Activated CD8-positive, alpha-beta memory T cell treated with anti-CD3 and anti-CD28 coated beads, Interleukin-2, amount 50 U/mL, for 1 hour (primary cell): ENCODE measurements at regions not wholly inside any gene's neighbourhood (a gene's known extent, or its start where the extent isn't known, plus 50 kb on each side); places are given as distances from the start of the nearest gene placed in this dataset.
A peak's percentile ranks its signal among the peaks of the same experiment; 100 is the strongest.
"Not testable (repeated sequence)": the region's sequence is repeated elsewhere in the genome, so short reads cannot be mapped to it uniquely, and the experiment has no call there.

Experiments used
- DNase-seq: peaks from one replicate; pipeline ENCODE4 v3.0.0-alpha.2; 2020; ENCODE audit errors: extremely low read depth

GRCh38 chr5:36739751-36740221, 133.4 kb downstream of the SLC1A3 start:
- peak; percentile 11 for DNase-seq

GRCh38 chr5:36740259-36740898, 134.0 kb downstream of the SLC1A3 start:
- DNase-seq: no peak

DNA sequence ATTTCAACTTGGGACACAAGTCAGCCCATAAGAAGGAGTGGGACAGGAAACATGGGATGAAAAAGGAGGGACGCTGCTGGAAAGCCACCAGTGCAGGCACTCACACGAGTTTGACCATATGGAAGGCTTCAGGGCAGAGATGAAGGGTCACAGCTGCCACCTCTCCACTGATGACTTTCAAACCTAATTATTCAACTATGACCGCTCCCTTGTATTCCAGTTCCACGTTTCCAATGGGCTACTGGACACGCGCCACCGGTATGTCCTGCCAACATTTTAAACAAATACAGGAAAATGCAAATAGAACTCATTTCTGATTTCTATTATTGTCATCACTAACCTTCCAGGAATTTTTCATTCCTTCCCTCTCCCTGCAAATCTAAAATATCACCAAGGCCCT, 134.7 kb downstream of the SLC1A3 start:
- DNase-seq: no peak

DNA sequence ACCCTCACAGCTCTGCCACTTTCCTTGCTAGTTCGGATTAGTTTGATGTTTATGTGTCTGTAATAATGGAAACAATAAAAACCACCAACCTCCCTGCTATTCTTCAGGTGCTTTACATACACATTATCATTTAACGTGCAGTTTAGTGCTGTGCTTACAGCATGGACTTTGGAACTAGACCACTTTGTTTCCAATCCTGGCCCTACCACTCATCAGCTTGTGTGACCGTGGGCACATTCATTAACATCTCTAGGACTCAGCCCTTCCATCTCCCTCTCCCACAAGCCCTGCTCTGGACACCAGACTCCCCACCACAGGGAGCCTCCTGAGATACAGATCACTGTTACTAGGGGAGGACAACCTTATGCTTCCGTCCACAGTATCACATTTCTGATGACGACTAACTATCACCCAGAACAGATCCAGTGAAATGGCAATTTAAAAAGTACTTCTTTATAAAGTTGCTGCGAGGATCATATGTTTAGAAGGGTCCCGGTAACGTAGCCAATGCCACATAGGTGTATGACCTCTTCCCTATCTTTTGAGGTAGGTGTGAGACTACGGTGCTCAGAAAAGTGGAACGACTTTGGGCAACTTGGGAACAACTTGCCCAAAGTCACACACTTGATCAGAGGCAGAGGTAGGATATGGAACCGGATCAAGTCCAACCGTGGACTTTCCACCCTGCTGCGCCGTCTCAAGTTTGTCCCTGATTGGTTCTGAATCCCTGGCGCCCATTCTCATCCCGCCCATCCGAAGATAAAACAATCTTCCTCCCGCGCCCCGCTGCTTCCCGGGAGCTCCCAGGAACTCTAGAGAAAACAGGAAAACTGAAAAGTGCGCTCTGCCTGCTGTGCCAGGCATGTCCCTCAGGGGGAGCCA, 132.4 kb upstream of the NIPBL start:
- DNase-seq: no peak

- DNase-seq: no peak
These were observed 131.6 kb upstream of the NIPBL start for GRCh38 chr5:36744773-36745589.

- not testable (repeated sequence) for DNase-seq
These were observed 128.8 kb upstream of the NIPBL start for GRCh38 chr5:36747794-36748193.

DNA sequence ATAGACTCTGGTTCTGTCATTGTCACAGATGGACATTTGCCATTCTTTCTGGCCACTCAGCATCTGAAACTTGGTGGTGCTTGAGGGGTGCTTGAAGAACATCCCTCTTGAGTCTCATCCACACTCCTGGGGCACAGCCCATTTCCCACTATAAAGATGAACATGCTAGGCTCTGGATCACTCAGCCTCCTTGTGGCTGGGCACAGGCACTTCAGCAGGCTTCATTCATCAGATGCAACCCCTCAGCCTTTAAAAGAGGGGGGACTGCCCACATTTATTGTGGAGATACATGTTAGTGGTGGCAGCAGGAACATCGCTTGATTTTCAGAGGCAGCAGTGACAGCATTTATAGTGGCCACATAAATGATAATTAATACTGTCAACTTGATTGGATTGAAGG, 124.7 kb upstream of the NIPBL start:
- DNase-seq: no peak

GRCh38 chr5:36755342-36755741, 121.2 kb upstream of the NIPBL start:
- no peak for DNase-seq

DNA sequence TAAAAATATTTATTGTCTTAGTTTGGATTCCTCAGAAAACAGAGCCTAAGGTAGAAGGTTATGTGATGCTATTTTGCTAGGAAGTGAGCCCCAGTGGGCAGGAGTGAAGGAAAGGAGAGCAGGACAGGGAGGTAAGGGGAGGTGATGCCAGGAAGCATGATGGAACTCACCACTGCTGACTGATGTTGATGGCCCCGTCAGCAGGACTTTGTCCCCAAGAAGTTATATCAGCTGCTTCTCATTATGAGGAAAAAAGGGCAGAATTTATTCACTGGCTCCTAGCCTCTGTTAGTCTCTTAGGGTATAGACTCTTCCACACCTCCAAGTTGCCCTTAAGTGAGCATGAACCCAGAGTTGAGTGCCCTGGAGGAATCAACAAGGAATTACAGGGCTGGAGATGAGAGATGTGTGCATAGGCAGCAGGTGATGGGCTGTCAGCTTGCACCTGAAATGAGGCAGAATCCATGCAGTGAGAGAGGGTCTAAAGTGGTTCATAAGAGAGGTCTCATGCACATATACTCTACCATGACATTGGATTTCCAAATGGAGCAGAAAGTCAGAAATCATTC, 120.6 kb upstream of the NIPBL start:
- DNase-seq: no peak

GRCh38 chr5:36756848-36757247, 119.7 kb upstream of the NIPBL start:
- DNase-seq: no peak

DNA sequence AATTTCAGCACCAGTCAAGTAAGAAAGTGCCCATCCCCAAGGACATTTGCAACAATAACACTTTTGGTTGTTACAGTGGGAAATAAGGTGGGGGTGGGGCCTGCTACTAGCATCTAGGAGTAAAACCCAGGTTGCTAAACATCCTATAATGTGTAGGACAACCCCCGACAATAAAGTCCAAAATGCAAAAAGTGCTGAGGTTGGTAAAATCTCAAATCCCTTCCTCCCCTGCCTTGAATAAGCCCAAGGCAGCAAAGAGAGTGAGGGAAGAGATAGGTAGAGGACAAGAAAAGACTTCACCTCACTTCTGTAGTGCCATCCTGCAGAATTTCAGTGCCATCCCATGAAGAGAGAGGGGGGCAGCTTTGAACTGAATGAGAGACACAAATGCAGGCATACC, 117.5 kb upstream of the NIPBL start:
- DNase-seq: no peak

DNA sequence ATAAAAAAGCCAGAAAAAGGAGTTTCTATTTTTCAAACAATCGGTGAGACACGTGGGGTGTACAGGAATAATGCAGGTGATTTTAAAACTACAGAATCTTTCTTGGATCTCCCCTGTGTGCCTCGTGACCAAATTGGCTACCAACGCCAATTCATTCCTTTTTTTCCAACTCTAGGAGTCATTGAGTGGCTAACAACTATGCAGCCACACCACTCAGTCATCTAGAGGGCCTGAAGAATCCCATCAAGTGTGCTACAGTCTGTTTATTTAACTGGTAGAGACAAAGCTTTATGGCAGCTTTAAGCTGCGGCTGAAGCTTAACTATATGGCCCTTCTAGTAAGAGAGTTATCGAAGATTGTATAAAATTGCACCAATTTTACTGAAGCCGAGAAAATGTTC, 113.1 kb upstream of the NIPBL start:
- DNase-seq: no peak

- no peak for DNase-seq
These were observed 110.7 kb upstream of the NIPBL start for GRCh38 chr5:36765876-36766275.

- DNase-seq: no peak
These were observed 109.6 kb upstream of the NIPBL start for GRCh38 chr5:36766981-36767380.

DNA sequence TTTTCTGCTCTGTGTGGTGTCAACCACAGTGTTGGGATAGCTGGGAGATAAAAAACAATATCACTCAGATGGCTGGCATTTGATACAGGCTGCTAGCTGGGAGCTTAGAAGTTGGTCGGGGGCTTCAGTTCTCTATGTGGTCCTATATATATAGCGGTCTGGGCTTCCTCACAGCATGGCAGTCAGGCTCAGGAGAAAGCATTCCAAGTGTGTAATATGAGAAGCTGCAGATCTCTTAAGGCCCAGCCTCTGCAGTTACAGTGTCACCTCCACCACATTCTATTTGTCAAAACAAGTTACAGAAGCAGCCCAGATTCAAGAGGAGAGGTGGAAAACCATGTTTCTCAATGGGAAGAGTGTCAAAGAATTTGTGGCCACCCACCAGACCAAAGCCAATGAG, 108.1 kb upstream of the NIPBL start:
- no peak for DNase-seq

DNA sequence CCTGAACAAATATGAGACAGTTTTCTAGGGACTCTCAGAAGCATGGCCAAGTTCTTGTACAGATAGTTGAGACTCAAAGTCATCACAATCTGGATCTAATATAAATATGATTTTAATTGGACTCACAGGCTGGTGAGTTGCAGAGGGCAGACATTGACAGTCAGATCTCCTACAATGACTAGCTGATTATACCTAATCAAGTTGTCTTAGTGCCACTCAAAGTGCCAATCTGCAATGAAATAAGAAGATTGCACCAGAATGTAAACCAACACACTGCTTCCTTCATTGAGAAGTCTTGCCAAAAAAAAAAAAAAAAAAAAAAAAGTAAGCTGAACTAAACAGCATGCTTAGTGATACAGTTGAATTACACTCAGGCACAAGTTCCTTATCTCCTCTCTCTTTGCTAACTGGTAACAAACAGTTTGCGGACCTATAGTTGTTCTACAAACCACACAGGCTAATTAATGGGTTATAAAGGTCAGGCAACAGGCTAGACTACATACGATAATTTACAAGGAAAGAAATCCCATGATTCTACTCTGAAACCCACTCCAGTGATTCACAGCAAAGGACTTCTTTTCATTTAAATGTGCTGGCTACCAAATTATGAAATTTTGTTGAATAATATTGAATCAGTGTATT, 107.3 kb upstream of the NIPBL start:
- DNase-seq: no peak

GRCh38 chr5:36770125-36770524, 106.4 kb upstream of the NIPBL start:
- no peak for DNase-seq

- DNase-seq: no peak
These were observed 104.1 kb upstream of the NIPBL start for GRCh38 chr5:36772276-36773140.

GRCh38 chr5:36777105-36777757, 99.3 kb upstream of the NIPBL start:
- no peak for DNase-seq

- DNase-seq: no peak
These were observed 98.2 kb upstream of the NIPBL start for GRCh38 chr5:36778336-36778735.
